WTC11 (cell line): ENCODE measurements at regions not wholly inside any gene's neighbourhood (a gene's known extent, or its start where the extent isn't known, plus 50 kb on each side); places are given as distances from the start of the nearest gene placed in this dataset.

Source experiments
- SMAD3 ChIP-seq: sonication (generic); formaldehyde crosslinking; IDR thresholded peaks from 2 replicates; pipeline ENCODE4 v1.8.0; 2022; ENCODE audit warnings: missing genetic modification reagents, mild to moderate bottlenecking, borderline replicate concordance
- SP1 ChIP-seq: sonication (generic); formaldehyde crosslinking; conservative IDR thresholded peaks from 2 replicates; pipeline ENCODE4 v1.8.1; 2022; ENCODE audit warnings: missing genetic modification reagents
- TEAD4 ChIP-seq: sonication (generic); formaldehyde crosslinking; IDR thresholded peaks from 2 replicates; pipeline ENCODE4 v1.8.0; 2022; ENCODE audit warnings: mild to moderate bottlenecking, missing genetic modification reagents
- ZNF281 ChIP-seq: sonication (generic); formaldehyde crosslinking; IDR thresholded peaks from 2 replicates; pipeline ENCODE4 v1.8.0; 2023; ENCODE audit warnings: mild to moderate bottlenecking, missing genetic modification reagents

GRCh38 chr3:16050641-16051467 is 123.6 kb upstream of the GALNT15 start:
- no peak for TF ChIP-seq SMAD3
- TF ChIP-seq ZNF281 (CRISPR knock-in tag): no peak
- no peak for TF ChIP-seq SP1
- no peak for TF ChIP-seq TEAD4 (CRISPR knock-in tag)
